ENCODE measurements at regions not wholly inside any gene's neighbourhood (a gene's known extent, or its start where the extent isn't known, plus 50 kb on each side); places are given as distances from the start of the nearest gene placed in this dataset.
A peak's percentile ranks its signal among the peaks of the same experiment; 100 is the strongest.

GRCh38 chr5:153919161-153919560, 119.5 kb downstream of the FAM114A2 start:
- 11 to 28% methylated on average over 1 of the region's 1 CpG for WGBS, 2 donors
- DNase-seq (peak in 1 of 2 donors; percentile 24), ATAC-seq (peak in 6 of 8 donors; percentile 38 to 79 (median 66))
- no peak overlapping the region for H3K27ac ChIP-seq
- no peaks in the 10 kb centered on the region for H3K36me3 ChIP-seq
- H3K9me3 ChIP-seq: peaks cover 0 to 23% (median 4%) of the 10 kb centered on the region in 11 donors
- H3K4me3 ChIP-seq: no peak overlapping the region
- peaks cover 0 to 8% (median 0%) of the 10 kb centered on the region in 9 donors for H3K4me1 ChIP-seq
- no peaks in the 10 kb centered on the region for H3K27me3 ChIP-seq
- intact Hi-C loops (cut with DNase I): no loop called here
- TF ChIP-seq, protein P1, sequence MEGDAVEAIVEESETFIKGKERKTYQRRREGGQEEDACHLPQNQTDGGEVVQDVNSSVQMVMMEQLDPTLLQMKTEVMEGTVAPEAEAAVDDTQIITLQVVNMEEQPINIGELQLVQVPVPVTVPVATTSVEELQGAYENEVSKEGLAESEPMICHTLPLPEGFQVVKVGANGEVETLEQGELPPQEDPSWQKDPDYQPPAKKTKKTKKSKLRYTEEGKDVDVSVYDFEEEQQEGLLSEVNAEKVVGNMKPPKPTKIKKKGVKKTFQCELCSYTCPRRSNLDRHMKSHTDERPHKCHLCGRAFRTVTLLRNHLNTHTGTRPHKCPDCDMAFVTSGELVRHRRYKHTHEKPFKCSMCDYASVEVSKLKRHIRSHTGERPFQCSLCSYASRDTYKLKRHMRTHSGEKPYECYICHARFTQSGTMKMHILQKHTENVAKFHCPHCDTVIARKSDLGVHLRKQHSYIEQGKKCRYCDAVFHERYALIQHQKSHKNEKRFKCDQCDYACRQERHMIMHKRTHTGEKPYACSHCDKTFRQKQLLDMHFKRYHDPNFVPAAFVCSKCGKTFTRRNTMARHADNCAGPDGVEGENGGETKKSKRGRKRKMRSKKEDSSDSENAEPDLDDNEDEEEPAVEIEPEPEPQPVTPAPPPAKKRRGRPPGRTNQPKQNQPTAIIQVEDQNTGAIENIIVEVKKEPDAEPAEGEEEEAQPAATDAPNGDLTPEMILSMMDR (IDR thresholded peaks at IDR 0.05): no peak

DNA sequence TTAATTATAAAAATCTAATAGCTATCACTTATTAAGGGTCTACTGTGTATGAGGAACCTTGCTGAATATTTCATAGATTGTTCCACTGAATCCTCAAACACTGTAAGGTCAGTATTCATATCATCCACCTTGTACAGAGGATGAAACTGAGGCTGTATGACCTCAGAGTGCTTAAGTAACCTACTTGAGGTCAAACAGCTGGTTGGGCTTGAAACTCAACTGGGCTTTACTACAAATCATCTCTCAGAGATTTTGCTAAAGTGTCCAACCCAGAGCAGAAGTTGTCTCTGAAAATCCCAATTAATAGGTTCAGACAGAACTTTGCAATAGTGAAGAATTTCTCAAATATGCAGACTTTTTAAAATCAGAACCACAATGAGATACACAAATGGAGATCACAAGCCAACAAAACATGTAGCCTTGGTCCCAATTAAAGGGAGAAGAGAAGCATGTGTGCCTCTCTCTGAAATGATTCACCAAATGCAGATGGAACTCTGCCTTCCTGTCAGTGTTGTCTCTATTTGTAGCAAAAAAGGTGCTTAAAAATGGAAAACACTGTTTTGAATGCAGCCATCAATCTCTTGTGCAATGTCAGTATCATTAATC, 131.4 kb downstream of the FAM114A2 start:
- no peak overlapping the region for H3K27ac ChIP-seq
- intact Hi-C loops (cut with DNase I): no loop called here
- ATAC-seq (no peak), DNase-seq (no peak)
- no peak overlapping the region for H3K4me3 ChIP-seq
- H3K9me3 ChIP-seq: peaks cover 0 to 6% (median 0%) of the 10 kb centered on the region in 11 donors
- no peaks in the 10 kb centered on the region for H3K36me3 ChIP-seq
- H3K4me1 ChIP-seq: no peaks in the 10 kb centered on the region
- TF ChIP-seq, protein P1 (IDR thresholded peaks at IDR 0.05): no peak
- no peaks in the 10 kb centered on the region for H3K27me3 ChIP-seq

- intact Hi-C loops (cut with DNase I): no loop called here
- Histone ChIP-seq H3K27me3 (no peaks in the 10 kb centered on the region), H3K9me3 (no peaks in the 10 kb centered on the region), H3K36me3 (no peaks in the 10 kb centered on the region), H3K4me3 (no peak overlapping the region), H3K27ac (no peak overlapping the region), H3K4me1 (no peaks in the 10 kb centered on the region)
- WGBS, 2 donors: 86 to 94% methylated on average over 1 of the region's 1 CpG
- TF ChIP-seq, protein P1 (IDR thresholded peaks at IDR 0.05): peak in 3 of 9 donors; percentile 5 to 29 (median 16)
- DNase-seq: no peak
- no peak for ATAC-seq
Observed at GRCh38 chr5:153905219-153905618, 133.5 kb downstream of the FAM114A2 start.

DNA sequence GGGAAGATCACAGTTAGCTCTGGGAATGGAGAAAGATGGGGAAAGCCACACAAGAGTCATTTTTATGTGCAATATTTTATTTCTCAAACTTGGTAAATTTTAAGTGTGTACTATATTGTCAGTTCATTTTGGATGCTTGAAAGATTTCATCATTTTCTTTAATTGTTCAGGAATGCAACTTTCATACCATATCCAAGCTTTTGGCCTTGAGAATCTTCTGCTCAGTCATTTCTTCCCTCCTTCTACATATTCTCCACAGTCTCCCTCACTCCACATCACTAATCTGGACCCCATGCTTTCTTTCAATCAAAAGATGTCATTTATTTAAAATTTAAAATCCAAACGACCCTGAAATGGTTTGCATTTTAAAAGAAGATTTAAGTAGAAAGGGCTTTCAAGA, 135.4 kb downstream of the FAM114A2 start:
- intact Hi-C loops (cut with DNase I): no loop called here
- Histone ChIP-seq H3K36me3 (no peaks in the 10 kb centered on the region), H3K27ac (no peak overlapping the region), H3K4me1 (no peaks in the 10 kb centered on the region), H3K9me3 (no peaks in the 10 kb centered on the region), H3K4me3 (no peak overlapping the region), H3K27me3 (no peaks in the 10 kb centered on the region)
- WGBS, 2 donors: 16 to 23% methylated on average over 1 of the region's 1 CpG
- TF ChIP-seq, protein P1 (IDR thresholded peaks at IDR 0.05): no peak
- DNase-seq (no peak), ATAC-seq (no peak)
